ENCODE measurements at regions not wholly inside any gene's neighbourhood (a gene's known extent, or its start where the extent isn't known, plus 50 kb on each side); places are given as distances from the start of the nearest gene placed in this dataset.

GRCh38 chr20:22321191-22321590 is 263.2 kb downstream of the FOXA2 start:
- no peak overlapping the region for H3K27ac ChIP-seq
- peaks cover 0 to 17% (median 0%) of the 10 kb centered on the region in 3 donors for H3K4me1 ChIP-seq
- H3K4me3 ChIP-seq: no peak overlapping the region
- no peaks in the 10 kb centered on the region for H3K36me3 ChIP-seq
- TF ChIP-seq POLR2A (IDR thresholded peaks at IDR 0.05) (no peak), CTCF (IDR thresholded peaks at IDR 0.05) (no peak)
- DNase-seq: no peak
- intact Hi-C loops (cut with DNase I): no loop called here
- 50 to 85% methylated on average over 1 of the region's 1 CpG for WGBS, 2 donors
- H3K9me3 ChIP-seq: no peaks in the 10 kb centered on the region
- peaks cover 0 to 5% (median 0%) of the 10 kb centered on the region in 4 donors for H3K27me3 ChIP-seq

GRCh38 chr20:22320245-22320915 is 264.0 kb downstream of the FOXA2 start:
- DNase-seq: no peak
- H3K36me3 ChIP-seq: no peaks in the 10 kb centered on the region
- no peak overlapping the region for H3K27ac ChIP-seq
- no peaks in the 10 kb centered on the region for H3K9me3 ChIP-seq
- TF ChIP-seq CTCF (IDR thresholded peaks at IDR 0.05) (no peak), POLR2A (IDR thresholded peaks at IDR 0.05) (no peak)
- intact Hi-C loops (cut with DNase I): no loop called here
- WGBS, 2 donors: 38 to 44% methylated on average over 3 of the region's 3 CpGs
- H3K4me1 ChIP-seq: peaks cover 0 to 17% (median 0%) of the 10 kb centered on the region in 3 donors
- no peak overlapping the region for H3K4me3 ChIP-seq
- H3K27me3 ChIP-seq: peaks cover 0 to 5% (median 0%) of the 10 kb centered on the region in 4 donors

GRCh38 chr20:22315771-22316170 is 268.6 kb downstream of the FOXA2 start:
- intact Hi-C loops (cut with DNase I): no loop called here
- Histone ChIP-seq H3K4me3 (no peak overlapping the region), H3K27ac (no peak overlapping the region), H3K27me3 (peaks cover 0 to 5% (median 0%) of the 10 kb centered on the region in 4 donors), H3K36me3 (no peaks in the 10 kb centered on the region), H3K9me3 (no peaks in the 10 kb centered on the region), H3K4me1 (peaks cover 0 to 9% (median 0%) of the 10 kb centered on the region in 3 donors)
- no peak for DNase-seq
- TF ChIP-seq CTCF (IDR thresholded peaks at IDR 0.05): no peak
- TF ChIP-seq POLR2A (IDR thresholded peaks at IDR 0.05): no peak
- WGBS, 2 donors: 41 to 52% methylated on average over 3 of the region's 5 CpGs

GRCh38 chr20:22315073-22315472 is 269.3 kb downstream of the FOXA2 start:
- Histone ChIP-seq H3K4me1 (peaks cover 0 to 9% (median 0%) of the 10 kb centered on the region in 3 donors), H3K4me3 (no peak overlapping the region), H3K9me3 (no peaks in the 10 kb centered on the region), H3K27me3 (peaks cover 0 to 5% (median 0%) of the 10 kb centered on the region in 4 donors), H3K36me3 (no peaks in the 10 kb centered on the region), H3K27ac (no peak overlapping the region)
- no peak for DNase-seq
- TF ChIP-seq POLR2A (IDR thresholded peaks at IDR 0.05) (no peak), CTCF (IDR thresholded peaks at IDR 0.05) (no peak)
- WGBS, 2 donors: 74 to 88% methylated on average over 2 of the region's 2 CpGs
- intact Hi-C loops (cut with DNase I): no loop called here

DNA sequence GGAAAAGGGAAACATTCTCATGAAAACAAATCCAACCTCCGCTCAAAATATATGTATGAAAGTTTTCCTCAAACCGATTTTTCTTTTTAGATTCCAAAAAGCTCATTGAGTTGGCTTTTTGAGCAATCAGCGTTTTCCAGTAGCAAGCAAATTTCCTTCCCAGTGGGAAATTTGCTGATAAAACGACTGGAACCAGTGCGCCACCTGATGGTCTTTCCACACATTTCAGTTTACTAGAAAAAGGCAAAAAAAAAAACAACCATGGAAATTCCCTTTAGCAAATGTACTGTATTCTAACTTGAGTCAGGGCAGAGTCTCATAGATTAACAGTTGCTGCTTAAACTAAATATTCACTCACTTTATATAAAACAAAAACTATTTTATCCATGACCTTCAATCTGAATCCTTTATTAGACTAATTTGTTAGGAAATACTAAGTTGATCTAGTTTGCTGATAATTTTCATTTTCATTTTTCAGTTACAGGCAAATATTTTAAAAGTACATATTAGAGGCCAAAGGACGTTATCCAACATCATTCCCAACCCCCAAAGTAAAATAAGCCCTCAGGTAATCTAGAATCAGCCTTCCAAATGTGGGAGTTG is 271.5 kb downstream of the FOXA2 start:
- H3K36me3 ChIP-seq: no peaks in the 10 kb centered on the region
- TF ChIP-seq CTCF (IDR thresholded peaks at IDR 0.05) (peak; percentile 23 to 66 (median 46)), POLR2A (IDR thresholded peaks at IDR 0.05) (no peak)
- DNase-seq: no peak
- H3K4me1 ChIP-seq: peaks cover 0 to 9% (median 0%) of the 10 kb centered on the region in 3 donors
- 3 to 5% methylated on average over 6 of the region's 6 CpGs for WGBS, 2 donors
- peak overlapping the region in 1 of 4 donors; percentile 11 for H3K27ac ChIP-seq
- no peak overlapping the region for H3K4me3 ChIP-seq
- no peaks in the 10 kb centered on the region for H3K27me3 ChIP-seq
- H3K9me3 ChIP-seq: no peaks in the 10 kb centered on the region
- intact Hi-C loops (cut with DNase I): no loop called here
